Endodermal cell (in vitro differentiated cells): ENCODE measurements at regions not wholly inside any gene's neighbourhood (a gene's known extent, or its start where the extent isn't known, plus 50 kb on each side); places are given as distances from the start of the nearest gene placed in this dataset.

Experiments used
- DNase-seq: peaks from one replicate; pipeline ENCODE4 v3.0.0-alpha.2; 2017
- H3K27ac ChIP-seq: 2 replicates; pipeline ENCODE4 v1.5.1; 2013; ENCODE audit warnings: mild to moderate bottlenecking, low read depth, low read length, moderate library complexity
- H3K27me3 ChIP-seq: 2 replicates; pipeline ENCODE4 v1.6.1; 2013; ENCODE audit warnings: mild to moderate bottlenecking, low read length, moderate library complexity; ENCODE audit not compliant: insufficient read depth, control insufficient read depth, poor library complexity, severe bottlenecking
- H3K36me3 ChIP-seq: 2 replicates; pipeline ENCODE4 v1.7.0; 2013; ENCODE audit warnings: mild to moderate bottlenecking, low read length, moderate library complexity; ENCODE audit not compliant: control insufficient read depth, insufficient read depth
- H3K4me1 ChIP-seq: one replicate; pipeline ENCODE4 v1.7.0; 2013; ENCODE audit warnings: low read length; ENCODE audit not compliant: control insufficient read depth, insufficient read depth
- H3K4me3 ChIP-seq: 2 replicates; pipeline ENCODE4 v1.5.1; 2013; ENCODE audit warnings: mild to moderate bottlenecking, low read length, moderate library complexity
- H3K9ac ChIP-seq: 2 replicates; pipeline ENCODE4 v1.6.1; 2013; ENCODE audit warnings: mild to moderate bottlenecking, low read length, moderate library complexity; ENCODE audit not compliant: poor library complexity, severe bottlenecking; ENCODE audit errors: extremely low read depth
- H3K9me3 ChIP-seq: 2 replicates; pipeline ENCODE4 v1.6.1; 2013; ENCODE audit warnings: mild to moderate bottlenecking, low read length, moderate library complexity; ENCODE audit not compliant: control insufficient read depth
- H3K27ac Mint-ChIP-seq: 2 replicates; pipeline ENCODE4 v1.8.0; 2020; ENCODE audit warnings: mixed read lengths
- H3K27me3 Mint-ChIP-seq: 2 replicates; pipeline ENCODE4 v1.8.0; 2021; ENCODE audit warnings: mild to moderate bottlenecking, mixed read lengths; ENCODE audit not compliant: insufficient read depth
- H3K36me3 Mint-ChIP-seq: 2 replicates; pipeline ENCODE4 v1.8.0; 2020; ENCODE audit warnings: low read depth, mixed read lengths
- H3K4me1 Mint-ChIP-seq: 2 replicates; pipeline ENCODE4 v1.8.0; 2020; ENCODE audit warnings: mixed read lengths
- H3K4me3 Mint-ChIP-seq: 2 replicates; pipeline ENCODE4 v1.8.0; 2020; ENCODE audit warnings: mild to moderate bottlenecking, moderate library complexity, mixed read lengths
- H3K9me3 Mint-ChIP-seq: 2 replicates; pipeline ENCODE4 v1.8.0; 2020; ENCODE audit warnings: mild to moderate bottlenecking, mixed read lengths
- WGBS, 2 experiments: methylation state at CpG; one replicate each; pipeline versions ENCODE4 v1.1.5 to v1.1.7; 2013; ENCODE audit warnings: missing lambda C conversion rate in 2 of 2, mixed read lengths in 1 of 2; ENCODE audit not compliant: insufficient coverage in 1 of 2, insufficient read length in 1 of 2; 5-methylcytosine and 5-hydroxymethylcytosine counted together
- TF ChIP-seq, protein P1 (sequence below): fragments of 200-600 bp; sonication (generic); conservative IDR thresholded peaks from 2 replicates; pipeline ENCODE4 v1.5.0; 2021; ENCODE audit warnings: antibody characterized with exemption, mild to moderate bottlenecking

DNA sequence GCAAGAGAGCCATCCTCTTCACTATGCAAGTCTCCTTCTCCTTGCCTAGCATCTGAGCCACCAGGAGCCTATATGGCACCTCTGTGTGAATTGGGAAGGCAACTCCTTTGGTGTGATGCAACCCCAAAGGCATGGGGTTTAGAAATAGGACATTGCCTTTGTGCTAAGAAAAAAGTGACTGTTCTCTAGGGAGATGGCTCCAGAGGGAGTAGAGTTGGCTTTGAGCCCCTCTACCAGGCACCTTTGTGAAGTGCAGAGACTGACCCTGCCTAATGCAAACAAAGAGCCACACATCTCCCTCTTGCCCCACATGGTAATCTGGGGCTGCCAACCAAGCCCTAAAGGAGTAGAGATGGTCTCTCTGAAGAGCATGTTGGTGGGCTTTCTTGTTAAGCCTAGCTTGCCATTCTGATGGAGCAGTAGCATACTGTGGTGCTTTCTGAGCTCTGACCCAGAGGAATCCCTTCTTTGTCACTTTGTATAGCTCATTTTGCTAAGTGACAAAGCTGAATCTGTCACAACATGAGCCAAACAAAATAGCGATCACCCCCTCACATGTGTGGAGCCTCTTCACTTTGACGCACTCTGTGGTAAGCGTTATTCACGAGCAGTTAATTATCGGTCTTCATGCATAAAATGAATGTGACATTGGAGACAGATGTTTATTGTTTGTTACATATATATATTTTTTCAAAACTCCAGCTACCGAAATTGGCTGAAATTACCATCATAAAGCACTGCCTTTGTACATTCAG is 74.4 kb downstream of the RWDD3 start:
- WGBS, 2 experiments = 64 to 67% methylated on average over 1 to 6 of the region's 6 CpGs
- Histone ChIP-seq H3K4me3 (no peak overlapping the region), H3K27me3 (no peaks in the 10 kb centered on the region), H3K27ac (no peak overlapping the region), H3K36me3 (no peaks in the 10 kb centered on the region), H3K9ac (no peak overlapping the region), H3K9me3 (no peaks in the 10 kb centered on the region), H3K4me1 (peaks cover 4% of the 10 kb centered on the region)
- Mint-ChIP-seq H3K4me3 (no peak overlapping the region), H3K9me3 (no peaks in the 10 kb centered on the region), H3K27me3 (no peaks in the 10 kb centered on the region), H3K36me3 (no peaks in the 10 kb centered on the region), H3K4me1 (peaks cover 24% of the 10 kb centered on the region), H3K27ac (no peak overlapping the region)
- TF ChIP-seq, protein P1, sequence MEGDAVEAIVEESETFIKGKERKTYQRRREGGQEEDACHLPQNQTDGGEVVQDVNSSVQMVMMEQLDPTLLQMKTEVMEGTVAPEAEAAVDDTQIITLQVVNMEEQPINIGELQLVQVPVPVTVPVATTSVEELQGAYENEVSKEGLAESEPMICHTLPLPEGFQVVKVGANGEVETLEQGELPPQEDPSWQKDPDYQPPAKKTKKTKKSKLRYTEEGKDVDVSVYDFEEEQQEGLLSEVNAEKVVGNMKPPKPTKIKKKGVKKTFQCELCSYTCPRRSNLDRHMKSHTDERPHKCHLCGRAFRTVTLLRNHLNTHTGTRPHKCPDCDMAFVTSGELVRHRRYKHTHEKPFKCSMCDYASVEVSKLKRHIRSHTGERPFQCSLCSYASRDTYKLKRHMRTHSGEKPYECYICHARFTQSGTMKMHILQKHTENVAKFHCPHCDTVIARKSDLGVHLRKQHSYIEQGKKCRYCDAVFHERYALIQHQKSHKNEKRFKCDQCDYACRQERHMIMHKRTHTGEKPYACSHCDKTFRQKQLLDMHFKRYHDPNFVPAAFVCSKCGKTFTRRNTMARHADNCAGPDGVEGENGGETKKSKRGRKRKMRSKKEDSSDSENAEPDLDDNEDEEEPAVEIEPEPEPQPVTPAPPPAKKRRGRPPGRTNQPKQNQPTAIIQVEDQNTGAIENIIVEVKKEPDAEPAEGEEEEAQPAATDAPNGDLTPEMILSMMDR = no peak
- DNase-seq = no peak

DNA sequence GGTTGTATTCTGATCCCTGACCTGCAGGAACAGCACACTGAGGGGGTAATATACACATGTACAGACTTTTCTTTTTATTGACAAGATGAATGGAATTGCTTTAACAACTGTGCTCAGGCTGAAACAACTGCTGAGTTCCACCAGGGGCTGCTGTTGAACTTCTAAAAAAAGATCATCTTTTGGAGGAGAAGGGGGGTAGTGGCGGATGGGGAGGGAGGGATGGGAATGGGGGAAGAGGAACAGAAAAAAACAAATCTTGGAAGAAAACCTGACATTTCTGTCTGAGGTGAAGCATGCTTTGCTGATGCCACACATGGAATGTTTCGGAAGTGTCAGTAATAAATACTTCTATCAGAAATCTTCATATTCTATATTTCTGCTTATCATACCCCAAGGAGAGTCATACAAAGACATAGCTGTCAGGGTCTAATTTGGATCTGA is 75.0 kb downstream of the RWDD3 start:
- Histone ChIP-seq H3K27me3 (no peaks in the 10 kb centered on the region), H3K36me3 (no peaks in the 10 kb centered on the region), H3K4me1 (peaks cover 4% of the 10 kb centered on the region), H3K9me3 (no peaks in the 10 kb centered on the region), H3K9ac (no peak overlapping the region), H3K27ac (no peak overlapping the region), H3K4me3 (no peak overlapping the region)
- Mint-ChIP-seq H3K27me3 (no peaks in the 10 kb centered on the region), H3K4me3 (no peak overlapping the region), H3K4me1 (peaks cover 24% of the 10 kb centered on the region), H3K27ac (no peak overlapping the region), H3K36me3 (no peaks in the 10 kb centered on the region), H3K9me3 (no peaks in the 10 kb centered on the region)
- DNase-seq = peak; percentile 68
- 72 to 83% methylated on average over 1 to 2 of the region's 2 CpGs for WGBS, 2 experiments
- TF ChIP-seq, protein P1 = peak; percentile 81

DNA sequence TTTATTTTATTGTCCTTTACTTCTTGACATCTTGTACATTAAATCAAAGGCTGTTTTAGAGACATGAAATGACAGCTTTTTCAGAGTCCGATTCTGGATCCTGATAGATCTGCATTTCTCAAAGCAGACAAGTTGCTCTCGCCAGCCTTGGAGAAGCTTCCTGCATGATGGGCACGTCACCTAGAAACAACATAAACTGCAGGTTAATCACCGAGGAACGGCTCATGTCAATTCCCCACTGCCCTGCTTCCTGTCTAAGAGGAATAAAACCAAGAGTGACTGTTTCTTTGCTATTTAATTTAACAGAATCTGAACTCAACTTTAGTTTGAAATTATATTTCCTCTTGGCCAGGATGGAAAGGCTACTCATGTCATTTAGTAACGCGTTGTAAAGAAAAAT is 77.0 kb downstream of the RWDD3 start:
- H3K27ac ChIP-seq = no peak overlapping the region
- H3K4me1 ChIP-seq = peaks cover 4% of the 10 kb centered on the region
- DNase-seq = no peak
- H3K36me3 ChIP-seq = no peaks in the 10 kb centered on the region
- Mint-ChIP-seq H3K27ac (no peak overlapping the region), H3K4me1 (peaks cover 31% of the 10 kb centered on the region), H3K9me3 (no peaks in the 10 kb centered on the region), H3K4me3 (no peak overlapping the region), H3K27me3 (no peaks in the 10 kb centered on the region), H3K36me3 (no peaks in the 10 kb centered on the region)
- H3K27me3 ChIP-seq = no peaks in the 10 kb centered on the region
- no peak overlapping the region for H3K9ac ChIP-seq
- H3K4me3 ChIP-seq = no peak overlapping the region
- TF ChIP-seq, protein P1 = no peak
- 82 to 85% methylated on average over 7 of the region's 7 CpGs for WGBS, 2 experiments
- H3K9me3 ChIP-seq = no peaks in the 10 kb centered on the region
